A673 (cell line): ENCODE measurements at regions not wholly inside any gene's neighbourhood (a gene's known extent, or its start where the extent isn't known, plus 50 kb on each side); places are given as distances from the start of the nearest gene placed in this dataset.

Source experiments
- CTCF ChIP-seq: fragments of 300-800, 200-600 bp; sonication (generic); conservative IDR thresholded peaks from 2 replicates; pipeline ENCODE4 v1.5.1; 2017; ENCODE audit warnings: low read depth, mild to moderate bottlenecking, antibody characterized with exemption, low read length, moderate library complexity, mixed read lengths
- EZH2 ChIP-seq: fragments of 200-600 bp; sonication (generic); IDR thresholded peaks from 2 replicates; pipeline ENCODE4 v1.6.1; 2017; ENCODE audit warnings: borderline replicate concordance, low read depth, mild to moderate bottlenecking, mixed read lengths, antibody characterized with exemption, low read length; ENCODE audit not compliant: poor library complexity, severe bottlenecking

- TF ChIP-seq CTCF (no peak), EZH2 (no peak)
Observed at GRCh38 chr12:89907659-89908058, 199.0 kb upstream of the ATP2B1 start.
